Activated B cell treated with CpG ODN at 0.5 μM for 24 hours (primary cell): ENCODE measurements at regions not wholly inside any gene's neighbourhood (a gene's known extent, or its start where the extent isn't known, plus 50 kb on each side); places are given as distances from the start of the nearest gene placed in this dataset.

Experiments used
- ATAC-seq: fragments of 200-7000 bp; cut with Tn5 transposase; one replicate; pipeline ENCODE4 v1.10.0; 2021; ENCODE audit warnings: low read depth, mild to moderate bottlenecking, moderate library complexity
- CTCF ChIA-PET: fragments of 350-600 bp; sonication (Branson Sonifier 250); formaldehyde crosslinking; loops from one replicate; lab custom pipeline; 2021; ENCODE audit warnings: antibody characterized with exemption; lab: Charles Lee
- POLR2A ChIA-PET: fragments of 350-600 bp; sonication (Branson Sonifier 250); formaldehyde crosslinking; loops from one replicate; lab custom pipeline; 2021; ENCODE audit warnings: antibody characterized with exemption; lab: Charles Lee
- DNase-seq: peaks from one replicate; pipeline ENCODE4 v3.0.0; 2022
- H3K27ac Mint-ChIP-seq: one replicate; pipeline ENCODE4 v1.8.0; 2020; ENCODE audit warnings: mixed read lengths
- H3K27me3 Mint-ChIP-seq: one replicate; pipeline ENCODE4 v1.8.0; 2021; ENCODE audit warnings: mixed read lengths
- H3K36me3 Mint-ChIP-seq: one replicate; pipeline ENCODE4 v1.8.0; 2021; ENCODE audit warnings: low read depth, mixed read lengths
- H3K4me1 Mint-ChIP-seq: one replicate; pipeline ENCODE4 v1.8.0; 2021; ENCODE audit warnings: mixed read lengths
- H3K4me3 Mint-ChIP-seq: one replicate; pipeline ENCODE4 v1.8.0; 2020; ENCODE audit warnings: mild to moderate bottlenecking, mixed read lengths
- H3K9me3 Mint-ChIP-seq: one replicate; pipeline ENCODE4 v1.8.0; 2020; ENCODE audit warnings: mixed read lengths
- CTCF ChIP-seq: fragments of 200-600 bp; IDR thresholded peaks from one replicate; pipeline ENCODE4 v1.8.0; 2022; ENCODE audit warnings: antibody characterized with exemption, mild to moderate bottlenecking
- intact Hi-C: fragments of 100-400 bp; cut with micrococcal nuclease; formaldehyde crosslinking; loops from one replicate; pipeline ENCODE4 v1.15.1; 2024

GRCh38 chr2:128389388-128390086, 70.9 kb upstream of the HS6ST1 start:
- ATAC-seq (no peak), DNase-seq (no peak)
- Mint-ChIP-seq H3K27ac (no peak overlapping the region), H3K36me3 (no peaks in the 10 kb centered on the region), H3K27me3 (no peaks in the 10 kb centered on the region), H3K9me3 (no peaks in the 10 kb centered on the region), H3K4me3 (no peak overlapping the region), H3K4me1 (no peaks in the 10 kb centered on the region)
- intact Hi-C loops: no loop called here
- TF ChIP-seq CTCF: no peak
- POLR2A ChIA-PET: no interaction called here
- CTCF ChIA-PET: no interaction called here

GRCh38 chr2:128390256-128390990, 71.8 kb upstream of the HS6ST1 start:
- Mint-ChIP-seq H3K27me3 (no peaks in the 10 kb centered on the region), H3K4me3 (no peak overlapping the region), H3K9me3 (no peaks in the 10 kb centered on the region), H3K4me1 (no peaks in the 10 kb centered on the region), H3K27ac (no peak overlapping the region), H3K36me3 (no peaks in the 10 kb centered on the region)
- DNase-seq (no peak), ATAC-seq (no peak)
- ChIA-PET POLR2A (no interaction called here), CTCF (no interaction called here)
- intact Hi-C loops: no loop called here
- no peak for TF ChIP-seq CTCF

- H3K9me3 Mint-ChIP-seq: no peaks in the 10 kb centered on the region
- no peak for TF ChIP-seq CTCF
- ChIA-PET POLR2A (no interaction called here), CTCF (no interaction called here)
- ATAC-seq (no peak), DNase-seq (no peak)
- no peaks in the 10 kb centered on the region for H3K27me3 Mint-ChIP-seq
- no peaks in the 10 kb centered on the region for H3K4me1 Mint-ChIP-seq
- intact Hi-C loops: no loop called here
- H3K4me3 Mint-ChIP-seq: no peak overlapping the region
- H3K36me3 Mint-ChIP-seq: no peaks in the 10 kb centered on the region
- H3K27ac Mint-ChIP-seq: no peak overlapping the region
Observed at GRCh38 chr2:128390991-128391630, 72.4 kb upstream of the HS6ST1 start.

GRCh38 chr2:128391679-128392078, 73.0 kb upstream of the HS6ST1 start:
- no peaks in the 10 kb centered on the region for H3K36me3 Mint-ChIP-seq
- ATAC-seq: no peak
- ChIA-PET POLR2A (no interaction called here), CTCF (no interaction called here)
- no peak for TF ChIP-seq CTCF
- H3K27ac Mint-ChIP-seq: no peak overlapping the region
- no peaks in the 10 kb centered on the region for H3K9me3 Mint-ChIP-seq
- intact Hi-C loops: no loop called here
- no peaks in the 10 kb centered on the region for H3K4me1 Mint-ChIP-seq
- no peak for DNase-seq
- no peak overlapping the region for H3K4me3 Mint-ChIP-seq
- no peaks in the 10 kb centered on the region for H3K27me3 Mint-ChIP-seq

GRCh38 chr2:128392207-128392606, 73.5 kb upstream of the HS6ST1 start:
- CTCF ChIA-PET: no interaction called here
- intact Hi-C loops: no loop called here
- H3K36me3 Mint-ChIP-seq: no peaks in the 10 kb centered on the region
- no peak for DNase-seq
- H3K4me3 Mint-ChIP-seq: no peak overlapping the region
- TF ChIP-seq CTCF: no peak
- ATAC-seq: no peak
- no peak overlapping the region for H3K27ac Mint-ChIP-seq
- POLR2A ChIA-PET: no interaction called here
- H3K9me3 Mint-ChIP-seq: no peaks in the 10 kb centered on the region
- H3K27me3 Mint-ChIP-seq: no peaks in the 10 kb centered on the region
- H3K4me1 Mint-ChIP-seq: no peaks in the 10 kb centered on the region
